GM18519 (cell line): ENCODE measurements at regions not wholly inside any gene's neighbourhood (a gene's known extent, or its start where the extent isn't known, plus 50 kb on each side); places are given as distances from the start of the nearest gene placed in this dataset.
"Not testable (repeated sequence)": the region's sequence is repeated elsewhere in the genome, so short reads cannot be mapped to it uniquely, and the experiment has no call there.

Source experiments
- ATAC-seq: cut with Tn5 transposase; IDR thresholded peaks from one replicate; pipeline ENCODE4 v1.9.1; 2021; ENCODE audit warnings: mild to moderate bottlenecking, moderate library complexity; ENCODE audit not compliant: unreplicated experiment, low FRiP score

DNA sequence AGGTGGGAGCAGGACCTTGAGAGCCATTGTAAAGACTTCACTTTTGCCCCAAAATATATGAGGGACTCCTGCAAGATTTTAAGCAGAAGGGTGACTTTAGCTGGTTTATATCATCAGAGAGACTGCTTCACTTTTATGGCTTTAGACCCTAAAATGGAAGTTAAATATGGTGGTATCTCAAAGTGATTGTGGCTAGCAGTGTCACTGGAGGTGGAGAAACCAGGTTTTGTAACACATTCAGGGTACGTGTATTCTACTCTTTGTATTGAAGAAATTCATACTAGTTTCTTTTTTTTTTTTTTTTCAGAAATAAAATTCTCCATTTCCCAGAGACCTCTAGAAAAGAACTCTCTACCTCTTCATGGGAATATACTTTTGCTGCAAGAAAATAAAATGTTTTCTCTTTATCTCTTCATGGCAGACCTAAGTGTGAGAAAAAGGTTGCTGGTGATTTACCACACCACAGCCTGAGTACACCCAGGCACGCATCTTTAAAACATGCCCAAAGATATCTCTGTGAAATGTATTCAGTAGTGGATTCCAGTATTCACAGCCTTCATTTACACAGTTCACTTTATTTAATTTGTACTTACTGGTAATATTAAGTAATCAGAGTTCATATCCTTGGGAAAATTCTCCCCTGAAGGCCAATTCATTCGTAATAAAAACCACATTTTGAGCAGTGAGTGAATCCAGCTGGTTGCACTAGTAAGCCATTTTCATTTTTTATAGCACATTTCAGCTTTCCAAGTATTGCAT, 74.3 kb upstream of the GUCY1A1 start:
- ATAC-seq: no peak

DNA sequence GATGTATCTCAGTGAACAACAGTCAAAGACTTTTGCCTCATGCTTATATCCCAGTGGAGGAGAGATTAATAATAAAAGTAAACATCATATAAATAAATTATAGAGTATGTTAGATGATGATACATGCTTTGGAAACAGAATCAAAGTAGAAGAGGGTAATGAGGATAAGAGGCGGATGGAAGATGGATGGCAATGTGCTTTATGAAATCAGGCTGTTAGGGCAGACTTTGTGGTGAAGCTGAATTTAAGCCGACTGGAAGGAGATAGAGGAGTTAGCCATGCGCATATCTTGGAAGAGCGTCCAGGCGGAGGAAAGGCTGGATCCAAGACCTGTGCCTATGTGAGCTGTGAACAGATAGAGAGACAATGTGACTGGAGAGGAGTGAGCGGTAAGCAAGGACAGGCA, 74.9 kb upstream of the GUCY1A1 start:
- ATAC-seq: no peak

DNA sequence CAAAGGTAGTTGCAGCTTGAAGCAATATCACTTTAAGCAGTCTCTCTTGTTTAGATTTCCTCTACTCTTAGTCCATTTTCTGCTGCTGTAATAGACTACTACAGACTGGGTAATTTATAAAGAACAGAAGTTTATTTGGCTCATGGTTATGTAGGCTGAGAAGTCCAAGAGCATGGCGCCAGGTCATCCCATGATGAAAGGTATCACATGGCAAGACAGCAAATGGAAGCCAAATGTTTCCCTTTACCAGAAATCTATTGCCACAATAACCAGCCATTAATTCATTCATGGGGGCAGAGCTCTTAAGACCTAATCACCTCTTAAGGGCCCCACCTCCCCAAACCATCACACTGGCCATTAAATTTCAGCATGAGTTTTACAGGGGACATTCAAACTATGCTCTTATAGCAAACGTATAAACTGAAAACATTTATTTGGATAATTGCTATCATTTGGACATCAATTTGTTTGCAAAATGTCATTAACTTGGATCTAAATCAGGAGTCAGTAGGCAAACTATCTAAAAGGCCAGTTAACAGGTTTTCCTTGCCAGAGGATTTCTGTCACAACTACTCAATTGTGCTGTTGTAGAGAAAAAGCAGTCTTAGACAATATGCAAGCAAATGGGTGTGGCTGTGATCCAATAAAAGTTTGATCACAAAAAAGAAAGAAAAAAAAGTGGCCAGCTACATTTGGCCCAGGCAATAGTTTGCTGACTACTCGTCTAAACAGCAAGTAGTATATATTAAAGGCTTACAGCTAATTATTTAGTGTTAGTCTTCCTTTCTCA, 75.7 kb upstream of the GUCY1A1 start:
- no peak for ATAC-seq

DNA sequence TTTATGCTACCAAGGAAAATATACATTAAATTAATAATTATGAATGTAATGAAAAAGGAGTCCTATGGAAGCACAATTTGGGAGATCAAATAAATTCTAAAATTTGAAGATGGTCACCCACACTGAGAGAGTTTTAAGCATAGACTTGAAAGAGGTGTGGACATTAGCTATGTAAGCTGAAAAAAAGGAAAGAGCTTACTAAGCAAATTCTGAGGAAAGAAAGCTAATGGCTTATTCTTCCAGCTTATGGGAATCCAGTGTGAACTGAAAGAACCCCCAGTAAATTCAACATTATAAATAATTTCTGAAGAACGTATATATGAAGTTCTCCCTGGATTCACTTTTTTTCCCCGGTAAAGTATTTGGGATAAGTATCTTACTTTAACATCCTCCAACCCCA, 78.2 kb upstream of the GUCY1A1 start:
- ATAC-seq: no peak

DNA sequence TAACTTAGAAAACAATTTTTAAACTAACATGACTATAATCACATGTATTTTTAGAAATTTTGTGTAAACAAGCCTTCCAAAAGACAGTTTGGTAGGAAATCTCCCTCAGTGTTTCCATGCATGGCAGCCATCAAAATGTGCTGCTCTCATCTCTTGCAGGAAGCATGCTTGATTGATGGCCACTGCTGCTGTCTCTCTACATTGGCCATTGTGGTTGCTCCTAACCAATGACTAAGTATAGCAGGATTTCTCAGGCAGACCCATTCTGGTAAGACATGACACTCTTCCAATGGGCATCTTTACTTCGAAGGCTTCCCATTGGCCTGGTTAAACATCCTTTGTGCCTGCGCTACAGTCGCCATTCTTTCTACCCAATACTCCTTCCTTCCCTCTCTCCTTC, 78.9 kb upstream of the GUCY1A1 start:
- no peak for ATAC-seq

DNA sequence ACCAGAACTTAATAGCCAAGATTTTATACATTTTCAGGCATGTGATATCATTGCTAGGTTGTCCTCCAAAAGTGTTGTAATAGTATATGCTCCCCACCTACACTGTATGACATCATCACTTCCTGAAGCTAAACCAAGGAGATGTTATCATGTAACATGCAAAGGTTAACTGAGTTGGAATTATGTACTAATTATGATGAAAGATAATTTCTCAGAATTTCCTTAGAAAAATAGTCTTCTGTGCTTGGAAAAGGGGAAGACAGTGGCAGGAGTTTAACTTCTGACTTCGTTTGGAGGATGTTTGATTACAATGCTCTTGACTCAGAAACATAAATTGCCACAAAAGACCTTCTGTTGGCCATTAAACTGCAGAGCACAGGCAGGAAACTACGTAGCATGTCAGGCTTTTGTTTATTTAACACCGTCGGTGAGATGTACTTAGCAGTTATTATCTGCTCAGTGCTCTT, 83.6 kb upstream of the GUCY1A1 start:
- no peak for ATAC-seq

DNA sequence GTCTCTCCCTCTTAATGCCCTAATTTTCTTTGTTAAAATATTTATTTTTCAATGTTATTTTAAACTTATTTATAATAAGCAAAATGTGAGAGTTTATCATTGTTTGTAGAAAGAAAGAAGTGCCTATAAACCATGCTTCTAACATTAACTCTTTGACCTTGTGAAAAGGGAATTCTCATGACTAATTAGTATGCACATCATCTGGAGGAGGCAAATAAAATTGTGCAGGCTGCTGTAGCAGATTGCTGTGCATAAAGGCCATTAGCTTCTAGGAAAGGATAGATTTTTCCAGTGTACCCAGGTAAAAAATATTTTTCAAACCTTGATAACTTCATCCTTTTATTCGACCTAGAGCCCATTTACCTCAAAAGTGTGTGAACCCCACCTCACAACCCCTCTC, 84.6 kb upstream of the GUCY1A1 start:
- no peak for ATAC-seq

DNA sequence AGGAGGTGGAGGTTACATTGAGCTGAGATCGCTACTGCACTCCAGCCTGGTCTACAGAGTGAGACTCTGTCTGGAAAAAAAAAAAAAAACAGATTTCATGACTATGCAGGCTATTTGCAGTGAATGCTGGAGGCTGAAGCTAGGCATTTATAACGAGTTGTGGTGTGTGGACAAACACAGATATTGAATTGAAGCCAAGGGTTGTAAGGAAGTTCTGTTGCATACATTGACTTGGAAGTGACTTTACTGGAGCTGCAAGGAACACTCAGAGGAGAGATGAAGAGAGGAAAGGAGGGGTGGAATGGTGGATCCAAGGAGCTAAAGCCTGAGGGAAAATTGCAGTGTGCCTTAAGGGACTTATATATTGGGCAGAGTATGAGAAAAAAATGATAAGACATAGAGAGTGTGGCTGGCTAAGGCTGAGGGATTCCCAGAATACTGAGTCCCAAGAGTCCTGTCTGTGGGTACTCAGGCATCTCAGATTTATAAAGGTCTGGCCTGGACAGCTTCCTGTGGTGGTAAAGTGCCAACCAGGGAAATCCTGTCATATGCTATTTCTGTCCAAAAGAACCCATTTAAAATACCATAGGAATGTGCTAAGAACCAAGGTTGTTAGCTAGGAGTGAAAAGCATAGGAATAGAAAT, 87.8 kb upstream of the GUCY1A1 start:
- no peak for ATAC-seq

DNA sequence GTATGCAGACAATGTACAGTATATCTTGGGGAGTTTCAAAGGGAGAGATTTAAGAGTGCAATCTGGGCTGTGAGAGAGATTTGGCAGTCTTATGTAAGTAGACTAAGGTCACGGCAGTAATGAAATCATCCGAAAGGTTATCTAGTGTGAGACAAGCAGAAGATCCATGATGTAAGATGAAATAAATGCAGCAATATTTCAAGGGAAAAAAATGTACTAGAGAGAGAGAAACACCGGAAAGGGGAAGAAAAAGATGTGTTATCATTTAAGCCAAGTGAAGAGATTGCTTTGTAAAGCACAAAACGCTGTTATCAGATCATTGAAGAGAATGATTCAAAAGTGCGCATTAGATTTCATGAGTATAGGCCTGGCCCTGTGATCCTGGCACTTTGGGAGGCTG, 88.4 kb upstream of the GUCY1A1 start:
- ATAC-seq: no peak

DNA sequence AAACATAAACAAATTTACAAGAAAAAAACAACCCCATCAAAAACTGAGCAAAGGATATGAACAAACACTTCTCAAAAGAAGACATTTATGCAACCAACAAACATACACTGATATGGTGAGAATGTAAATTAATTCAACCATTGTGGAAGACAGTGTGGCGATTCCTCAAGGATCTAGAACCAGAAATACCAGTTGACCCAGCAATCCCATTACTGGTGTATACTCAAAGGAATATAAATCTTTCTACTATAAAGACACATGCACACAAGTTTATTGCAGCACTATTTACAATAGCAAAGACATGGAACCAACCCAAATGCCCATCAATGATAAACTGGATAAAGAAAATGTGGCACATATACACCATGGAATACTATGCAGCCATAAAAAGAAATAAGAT, 92.3 kb upstream of the GUCY1A1 start:
- ATAC-seq: not testable (repeated sequence)

DNA sequence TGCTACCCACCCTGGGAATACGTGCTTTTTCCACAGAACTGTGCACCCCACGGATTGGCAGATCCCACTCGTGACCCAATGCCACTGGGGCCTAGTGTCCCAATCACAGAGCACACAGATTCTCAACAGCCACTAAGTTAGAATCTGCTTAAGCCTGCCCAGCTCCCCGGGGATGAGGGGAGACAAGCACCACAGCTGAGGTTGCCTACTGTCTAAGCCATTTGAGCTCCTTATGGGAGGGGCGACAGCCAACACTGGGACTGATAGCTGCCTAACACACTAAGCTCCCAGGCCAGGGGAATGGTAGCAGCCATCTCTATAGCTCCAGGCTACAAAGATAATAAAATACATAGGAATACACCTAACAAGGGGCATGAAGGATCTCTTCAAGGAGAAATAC, 93.5 kb upstream of the GUCY1A1 start:
- no peak for ATAC-seq

DNA sequence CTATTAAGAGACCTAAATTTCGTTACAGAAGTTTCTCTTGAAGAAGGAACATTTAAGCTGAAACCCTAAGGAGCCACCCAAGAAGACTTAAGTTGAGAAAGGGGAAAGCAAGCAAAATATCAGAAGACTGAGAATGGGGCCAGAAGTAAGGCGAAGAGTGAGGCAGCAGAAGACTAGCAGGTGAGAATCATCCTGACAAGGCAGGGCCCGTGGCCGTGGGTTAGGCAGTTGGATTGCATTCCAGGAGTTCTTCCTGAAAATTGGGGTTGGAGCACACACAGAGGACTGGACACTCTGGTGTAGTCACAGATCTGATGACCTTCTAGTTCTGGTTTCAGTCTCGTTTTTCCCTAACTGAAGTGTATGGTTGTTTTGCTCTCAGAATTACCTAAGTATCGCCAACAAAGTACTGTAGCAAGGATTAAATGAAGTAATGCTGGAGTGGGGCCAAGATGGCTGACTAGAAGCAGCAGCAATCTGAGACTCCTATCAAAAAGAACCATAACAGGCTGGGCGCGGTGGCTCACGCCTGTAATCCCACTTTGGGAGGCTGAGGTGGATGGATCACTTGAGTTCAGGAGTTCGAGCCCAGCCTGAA, 94.4 kb upstream of the GUCY1A1 start:
- ATAC-seq: no peak

DNA sequence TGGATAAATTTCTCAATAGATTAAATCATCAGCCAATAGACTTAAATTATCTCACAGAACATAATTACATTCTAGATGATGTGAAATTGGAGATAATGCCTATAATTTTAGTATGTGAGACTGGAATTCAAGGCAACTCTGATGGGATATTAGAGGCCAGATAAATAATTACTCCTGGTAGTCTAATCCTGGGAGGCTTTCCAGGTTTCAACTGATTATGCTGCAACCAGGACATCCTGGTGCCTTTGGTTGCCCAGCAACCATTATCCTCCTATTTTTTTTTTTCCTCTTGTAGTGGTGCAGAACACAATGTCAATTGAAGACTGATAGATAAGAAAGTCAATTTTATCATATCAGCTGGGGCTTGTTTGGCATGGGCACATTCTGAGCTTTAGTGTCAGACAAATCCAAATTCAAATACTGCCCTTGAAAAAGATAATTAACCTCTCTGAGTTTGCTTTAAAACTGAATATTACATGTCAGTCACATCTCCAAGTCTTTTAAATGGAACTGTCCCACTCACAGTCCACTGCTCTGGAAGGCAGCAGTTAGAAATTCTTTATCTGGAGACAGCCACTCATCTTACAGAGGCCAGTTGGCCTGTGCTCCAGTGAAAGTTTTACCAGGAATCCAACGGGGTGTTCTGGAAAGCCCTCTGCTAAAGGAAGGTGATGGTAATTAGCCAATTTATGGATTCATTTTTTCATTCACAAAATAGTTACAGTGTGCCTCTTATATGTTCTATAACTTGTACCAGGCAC, 95.3 kb upstream of the GUCY1A1 start:
- no peak for ATAC-seq

DNA sequence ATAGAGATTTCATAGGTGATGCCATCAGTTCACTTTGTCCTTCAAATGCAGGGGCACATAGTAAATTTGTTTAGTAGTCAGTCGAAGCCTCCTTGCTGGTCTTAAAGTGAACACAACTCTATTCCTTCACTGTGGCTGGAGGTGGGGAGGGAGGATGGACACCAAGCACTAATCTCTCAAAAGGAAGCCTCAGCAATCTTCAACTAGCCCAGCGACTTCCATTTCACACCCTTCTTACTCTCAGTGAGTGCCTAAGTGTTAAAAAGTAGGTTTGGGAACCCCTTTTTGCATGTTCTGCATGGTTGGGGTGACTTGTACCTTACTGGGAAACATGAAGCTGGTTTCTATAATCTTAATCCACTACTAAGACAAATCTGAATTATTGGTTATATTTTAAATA, 96.0 kb upstream of the GUCY1A1 start:
- no peak for ATAC-seq

DNA sequence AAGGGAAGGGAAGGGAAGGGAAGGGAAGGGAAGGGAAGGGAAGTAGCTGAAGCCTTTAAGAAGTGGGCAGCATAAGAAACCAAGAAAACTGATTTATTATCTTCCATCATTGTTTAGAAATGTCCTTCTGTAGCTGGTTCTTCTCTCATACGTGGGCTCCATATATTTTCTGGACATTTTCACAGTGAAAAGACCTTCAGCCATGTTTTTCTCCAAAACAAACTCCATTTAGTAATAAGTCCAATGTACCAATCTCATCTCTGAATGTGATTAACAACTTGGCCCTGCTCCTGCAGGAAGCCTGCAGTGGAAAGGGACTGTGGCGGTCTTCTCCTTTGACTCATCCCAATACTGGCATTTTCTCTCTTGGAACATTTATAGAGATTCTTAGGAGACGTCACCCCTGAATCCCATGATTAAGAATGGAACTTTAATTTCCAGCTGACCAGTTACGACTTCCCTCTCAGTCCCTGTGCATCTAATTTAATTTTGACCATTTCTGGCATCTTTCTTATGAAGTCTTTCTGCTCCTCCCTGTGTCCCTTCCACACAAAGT, 96.6 kb upstream of the GUCY1A1 start:
- no peak for ATAC-seq

DNA sequence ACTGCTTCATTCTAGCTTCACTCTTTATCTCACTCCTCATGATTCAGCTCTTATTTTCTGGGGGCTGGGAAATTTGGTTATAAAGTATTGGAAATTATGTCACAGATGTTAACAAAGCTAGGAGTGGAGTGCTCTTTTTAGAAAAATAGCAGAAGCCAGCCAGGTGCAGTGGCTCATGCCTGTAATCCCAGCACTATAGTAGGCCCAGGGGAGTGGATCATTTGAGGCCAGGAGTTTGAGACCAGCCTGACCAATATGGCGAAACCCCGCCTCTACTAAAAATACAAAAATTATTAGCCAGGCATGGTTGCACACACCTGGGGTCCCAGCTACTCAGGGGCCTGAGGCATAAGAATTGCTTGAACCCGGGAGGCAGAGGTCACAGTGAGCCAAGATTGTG, 97.2 kb upstream of the GUCY1A1 start:
- ATAC-seq: no peak

DNA sequence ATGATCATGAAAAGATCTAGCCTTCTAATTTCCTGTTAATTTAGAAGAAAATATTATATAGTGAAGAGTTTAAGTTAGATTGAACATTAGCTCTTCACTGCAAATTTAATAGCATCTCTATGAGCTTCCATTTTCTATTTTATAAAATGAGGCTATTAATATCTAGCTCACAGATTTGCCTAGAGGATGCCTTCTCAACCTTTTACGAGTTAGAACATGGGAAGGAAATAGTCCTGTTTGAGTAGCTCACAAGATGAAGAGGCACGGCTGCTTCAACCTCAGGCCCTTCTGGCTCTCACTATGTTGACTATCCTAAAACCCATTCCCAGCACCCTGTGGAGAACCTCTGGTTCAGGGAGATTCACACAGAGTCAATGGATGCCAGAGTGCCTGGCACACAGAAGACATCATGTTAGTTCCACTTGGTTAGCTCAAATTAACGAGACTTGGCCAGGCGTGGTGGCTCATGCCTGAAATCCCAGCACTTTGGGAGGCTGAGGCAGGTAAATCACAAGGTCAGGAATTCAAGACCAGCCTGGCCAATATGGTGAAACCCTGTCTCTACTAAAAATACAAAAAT, 97.9 kb upstream of the GUCY1A1 start:
- no peak for ATAC-seq

DNA sequence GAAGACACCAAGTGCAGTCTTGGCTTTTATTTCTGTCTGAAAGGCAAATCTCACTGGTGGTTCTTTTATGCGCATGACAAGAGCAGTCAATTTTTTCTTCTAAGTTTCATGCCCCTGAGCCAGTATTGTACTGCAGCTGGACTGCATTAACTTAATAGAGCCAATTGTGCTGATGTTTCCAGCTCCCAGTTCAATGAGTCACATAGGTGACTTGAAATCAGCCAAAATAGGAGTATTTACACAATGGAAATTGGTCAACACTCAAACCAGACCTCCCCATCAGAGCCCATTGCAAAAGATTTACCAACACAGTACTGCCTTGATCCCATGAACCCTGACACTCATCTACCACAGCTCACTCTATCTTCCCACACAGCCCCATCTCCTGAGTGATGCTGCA, 100.3 kb upstream of the GUCY1A1 start:
- ATAC-seq: no peak

DNA sequence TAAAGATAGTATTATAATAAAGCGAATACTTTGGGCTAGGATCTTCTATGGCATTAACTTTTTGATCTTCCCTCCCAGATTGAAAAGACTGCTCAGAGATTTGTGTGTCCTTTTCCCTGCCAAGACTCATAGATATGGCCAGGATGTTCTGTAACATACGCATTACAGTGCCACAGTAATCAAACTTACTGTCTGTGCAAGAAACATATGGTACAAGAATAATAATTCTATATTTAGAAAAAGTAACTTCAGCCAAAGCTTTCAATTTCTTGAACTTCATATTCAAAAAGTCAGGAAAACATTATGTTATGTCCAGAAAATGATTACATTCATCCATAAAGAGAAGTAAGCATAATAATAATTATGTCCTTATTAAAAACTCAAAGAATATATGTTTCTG, 100.9 kb upstream of the GUCY1A1 start:
- no peak for ATAC-seq

DNA sequence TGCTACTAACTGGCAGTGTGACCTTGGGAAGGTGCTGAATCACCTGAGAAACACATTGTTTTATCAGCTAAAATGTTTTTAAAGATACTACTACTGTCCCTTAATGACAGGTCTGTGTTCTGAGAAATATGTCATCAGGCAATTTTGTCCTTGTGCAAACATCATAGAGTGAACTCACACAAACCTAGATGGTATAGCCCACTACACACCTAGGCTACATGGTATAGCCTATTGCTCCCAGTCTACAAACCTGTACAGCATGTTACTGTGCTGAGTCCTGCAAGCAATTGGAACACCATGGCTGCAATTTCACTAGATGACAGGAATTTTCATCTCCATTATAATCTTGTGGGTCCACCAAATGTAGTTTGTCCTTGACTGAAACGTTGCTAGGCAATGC, 101.3 kb upstream of the GUCY1A1 start:
- ATAC-seq: no peak
